ENCODE measurements at regions not wholly inside any gene's neighbourhood (a gene's known extent, or its start where the extent isn't known, plus 50 kb on each side); places are given as distances from the start of the nearest gene placed in this dataset.

DNA sequence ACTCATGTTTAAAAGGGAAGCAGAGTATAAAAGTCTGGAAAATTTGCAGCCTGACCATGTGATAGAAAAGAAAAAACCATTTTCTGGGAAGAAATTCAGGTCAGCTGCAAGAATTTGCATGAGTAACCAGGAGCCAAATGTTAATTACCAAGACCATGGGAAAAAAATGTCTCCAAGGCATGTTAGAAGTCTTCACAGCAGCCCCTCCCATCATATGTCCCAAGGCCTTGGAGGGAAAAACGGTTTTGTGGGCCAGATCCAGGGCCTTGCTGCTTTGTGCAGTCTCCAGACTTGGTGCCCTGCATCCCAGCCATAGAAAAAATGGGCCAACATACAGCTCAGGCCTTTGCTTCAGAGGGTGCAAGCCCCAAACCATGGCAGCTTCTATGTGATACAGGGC lies 1019.6 kb upstream of the SORCS1 start:
- H3K27me3 ChIP-seq (replicated peaks; ENCODE audit: insufficient read depth) = no peaks in the 10 kb centered on the region
- no peaks in the 10 kb centered on the region for H3K36me3 ChIP-seq
- TF ChIP-seq CTCF (IDR thresholded peaks at IDR 0.05) = no peak
- ATAC-seq (ENCODE audit: insufficient number of reproducible peaks, low FRiP score, low read depth) (no peak), DNase-seq (ENCODE audit: low spot score) (no peak)
- no peak overlapping the region for H3K27ac ChIP-seq
- no peak overlapping the region for H3K4me3 ChIP-seq
- H3K9me3 ChIP-seq = no peaks in the 10 kb centered on the region
- H3K4me1 ChIP-seq (ENCODE audit: control insufficient read depth in 1 of 2, low read depth in 2 of 2) = no peaks in the 10 kb centered on the region

DNA sequence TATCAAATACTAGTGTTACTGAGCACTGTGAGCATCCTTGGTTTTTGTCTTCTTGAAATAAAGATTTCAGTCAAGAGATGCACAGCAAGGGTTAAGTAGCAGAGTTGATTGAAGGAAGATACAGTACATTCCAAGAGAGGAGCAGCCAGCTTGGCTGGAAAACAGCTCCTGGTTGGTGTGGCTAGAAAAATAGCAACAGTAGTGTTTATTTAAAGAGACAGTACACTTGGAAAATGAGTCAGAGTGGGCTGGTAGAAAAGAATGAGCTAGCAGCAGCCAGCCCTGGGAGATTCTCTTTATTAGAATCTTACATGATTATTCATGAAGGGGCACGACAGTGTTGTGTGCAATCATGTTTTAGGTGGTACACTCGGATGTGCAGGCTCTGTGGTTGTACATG lies 1016.4 kb upstream of the SORCS1 start:
- DNase-seq (ENCODE audit: low spot score) = no peak
- H3K27me3 ChIP-seq (replicated peaks; ENCODE audit: insufficient read depth) = no peaks in the 10 kb centered on the region
- no peaks in the 10 kb centered on the region for H3K4me1 ChIP-seq (ENCODE audit: control insufficient read depth in 1 of 2, low read depth in 2 of 2)
- no peak overlapping the region for H3K4me3 ChIP-seq
- H3K27ac ChIP-seq = no peak overlapping the region
- TF ChIP-seq CTCF (IDR thresholded peaks at IDR 0.05) = no peak
- no peaks in the 10 kb centered on the region for H3K36me3 ChIP-seq
- no peak for ATAC-seq (ENCODE audit: insufficient number of reproducible peaks, low FRiP score, low read depth)
- H3K9me3 ChIP-seq = no peaks in the 10 kb centered on the region

- no peak for ATAC-seq (ENCODE audit: insufficient number of reproducible peaks, low FRiP score, low read depth)
- TF ChIP-seq CTCF (IDR thresholded peaks at IDR 0.05) = no peak
Observed at GRCh38 chr10:108169846-108170245, 1005.3 kb upstream of the SORCS1 start.

GRCh38 chr10:108167766-108168165 lies 1003.3 kb upstream of the SORCS1 start:
- Histone ChIP-seq H3K27ac (no peak overlapping the region), H3K4me1 (ENCODE audit: control insufficient read depth in 1 of 2, low read depth in 2 of 2) (no peaks in the 10 kb centered on the region), H3K27me3 (replicated peaks; ENCODE audit: insufficient read depth) (no peaks in the 10 kb centered on the region), H3K4me3 (no peak overlapping the region), H3K9me3 (no peaks in the 10 kb centered on the region), H3K36me3 (no peaks in the 10 kb centered on the region)
- ATAC-seq (ENCODE audit: insufficient number of reproducible peaks, low FRiP score, low read depth) (no peak), DNase-seq (ENCODE audit: low spot score) (no peak)
- no peak for TF ChIP-seq CTCF (IDR thresholded peaks at IDR 0.05)

More at GRCh38 chr10:108169846-108170245, 1005.3 kb upstream of the SORCS1 start:
- H3K9me3 ChIP-seq = no peaks in the 10 kb centered on the region
- H3K27me3 ChIP-seq (replicated peaks; ENCODE audit: insufficient read depth) = no peaks in the 10 kb centered on the region
- no peak overlapping the region for H3K27ac ChIP-seq
- no peaks in the 10 kb centered on the region for H3K36me3 ChIP-seq
- no peak for DNase-seq (ENCODE audit: low spot score)
- H3K4me3 ChIP-seq = no peak overlapping the region
- no peaks in the 10 kb centered on the region for H3K4me1 ChIP-seq (ENCODE audit: control insufficient read depth in 1 of 2, low read depth in 2 of 2)

DNA sequence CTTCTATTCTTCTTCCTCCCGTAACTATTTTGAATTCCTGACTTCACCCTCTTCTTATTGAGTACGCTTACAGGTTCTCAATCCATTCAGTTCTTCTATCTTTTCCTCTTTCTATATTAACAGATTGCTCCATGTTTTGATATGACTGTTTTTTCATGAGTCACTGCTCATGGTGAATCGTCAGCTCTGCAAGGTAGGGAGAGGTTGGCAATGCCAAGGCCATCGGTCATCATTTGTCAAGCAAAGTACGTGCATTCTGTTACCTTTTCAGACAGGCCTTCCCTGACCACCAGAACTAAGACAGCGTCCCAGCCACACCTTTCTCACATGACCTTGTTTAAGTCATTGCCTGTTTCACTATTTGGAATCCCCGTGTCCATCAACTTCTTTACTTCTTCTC lies 1001.9 kb upstream of the SORCS1 start:
- DNase-seq (ENCODE audit: low spot score) (no peak), ATAC-seq (ENCODE audit: insufficient number of reproducible peaks, low FRiP score, low read depth) (no peak)
- H3K9me3 ChIP-seq = no peaks in the 10 kb centered on the region
- TF ChIP-seq CTCF (IDR thresholded peaks at IDR 0.05) = no peak
- no peaks in the 10 kb centered on the region for H3K27me3 ChIP-seq (replicated peaks; ENCODE audit: insufficient read depth)
- H3K36me3 ChIP-seq = no peaks in the 10 kb centered on the region
- no peaks in the 10 kb centered on the region for H3K4me1 ChIP-seq (ENCODE audit: control insufficient read depth in 1 of 2, low read depth in 2 of 2)
- no peak overlapping the region for H3K27ac ChIP-seq
- no peak overlapping the region for H3K4me3 ChIP-seq
